ENCODE measurements at regions not wholly inside any gene's neighbourhood (a gene's known extent, or its start where the extent isn't known, plus 50 kb on each side); places are given as distances from the start of the nearest gene placed in this dataset.

DNA sequence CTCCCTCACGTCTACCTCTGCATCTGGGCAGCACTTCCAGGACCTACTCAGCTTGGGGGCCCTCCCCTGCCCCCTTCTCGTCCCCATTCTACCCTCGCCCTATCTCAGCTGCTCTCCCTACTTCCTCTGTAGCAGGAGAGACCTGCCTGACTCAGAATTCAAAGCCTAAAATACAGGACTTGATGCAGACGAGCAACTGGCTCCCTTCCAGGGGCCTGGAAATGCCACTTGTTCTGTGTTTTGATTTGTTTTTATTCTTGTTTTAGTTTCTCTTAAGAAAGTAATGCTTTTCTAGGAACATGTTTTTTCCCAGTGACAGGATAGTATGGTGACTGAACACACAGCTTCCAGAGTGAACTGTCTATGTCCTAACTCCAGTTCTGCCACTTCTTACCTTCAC lies 320.4 kb upstream of the CDH4 start:
- Mint-ChIP-seq H3K36me3 (ENCODE audit: low read depth) (no peaks in the 10 kb centered on the region), H3K4me3 (ENCODE audit: low read depth) (no peak overlapping the region), H3K27ac (no peak overlapping the region), H3K4me1 (ENCODE audit: low read depth) (no peaks in the 10 kb centered on the region), H3K9me3 (no peaks in the 10 kb centered on the region), H3K27me3 (ENCODE audit: low read depth) (no peaks in the 10 kb centered on the region)
- no peak for DNase-seq (ENCODE audit: low spot score)
- intact Hi-C loops (cut with micrococcal nuclease) = no loop called here

DNA sequence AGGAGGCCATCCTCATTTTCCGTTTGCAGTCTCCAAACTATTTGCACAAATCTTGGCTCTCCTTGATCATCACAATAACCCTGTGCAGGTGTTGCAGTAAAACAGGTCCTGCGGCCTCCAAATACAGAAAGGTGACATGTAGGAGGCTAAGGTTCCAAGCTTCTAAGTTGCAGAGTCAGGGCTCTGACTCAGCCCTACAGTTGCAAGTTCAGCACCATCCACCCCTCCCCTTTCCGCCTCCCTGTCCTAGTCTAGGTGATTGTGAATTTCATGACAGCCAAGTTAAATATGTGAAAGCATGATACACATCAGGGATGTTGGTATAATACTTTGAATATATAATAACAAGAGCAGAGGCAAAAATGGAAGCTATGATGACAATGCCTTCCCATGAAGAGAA lies 317.3 kb upstream of the CDH4 start:
- Mint-ChIP-seq H3K4me1 (ENCODE audit: low read depth) (no peaks in the 10 kb centered on the region), H3K9me3 (no peaks in the 10 kb centered on the region), H3K27ac (no peak overlapping the region), H3K36me3 (ENCODE audit: low read depth) (no peaks in the 10 kb centered on the region), H3K4me3 (ENCODE audit: low read depth) (no peak overlapping the region), H3K27me3 (ENCODE audit: low read depth) (no peaks in the 10 kb centered on the region)
- DNase-seq (ENCODE audit: low spot score) = no peak
- intact Hi-C loops (cut with micrococcal nuclease) = no loop called here

- no peaks in the 10 kb centered on the region for H3K4me1 Mint-ChIP-seq (ENCODE audit: low read depth)
- no peaks in the 10 kb centered on the region for H3K9me3 Mint-ChIP-seq
- no peak overlapping the region for H3K4me3 Mint-ChIP-seq (ENCODE audit: low read depth)
- H3K27me3 Mint-ChIP-seq (ENCODE audit: low read depth) = no peaks in the 10 kb centered on the region
- no peaks in the 10 kb centered on the region for H3K36me3 Mint-ChIP-seq (ENCODE audit: low read depth)
- intact Hi-C loops (cut with micrococcal nuclease) = no loop called here
- no peak overlapping the region for H3K27ac Mint-ChIP-seq
- DNase-seq (ENCODE audit: low spot score) = no peak
Observed at GRCh38 chr20:60935971-60936370, 316.1 kb upstream of the CDH4 start.

DNA sequence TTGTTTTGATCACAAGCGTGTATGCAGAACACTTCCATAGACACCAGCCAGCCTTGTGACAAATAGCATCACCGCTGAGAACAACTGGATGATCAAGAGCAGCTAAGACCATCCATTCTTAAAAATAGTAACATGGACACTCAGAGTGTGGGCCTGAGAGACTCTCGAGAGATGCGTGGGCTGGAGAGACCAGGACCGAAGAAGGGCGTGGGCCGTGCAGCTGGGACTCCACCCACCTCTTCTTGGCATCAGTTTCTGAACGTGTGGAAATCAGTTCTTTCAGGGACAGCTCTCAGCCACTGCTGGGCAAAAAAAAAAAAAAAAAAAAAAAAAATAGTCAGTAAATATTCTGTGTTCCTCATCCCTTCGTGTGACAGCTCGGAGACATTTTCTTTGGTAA lies 314.5 kb upstream of the CDH4 start:
- H3K4me1 Mint-ChIP-seq (ENCODE audit: low read depth) = no peaks in the 10 kb centered on the region
- no peak overlapping the region for H3K4me3 Mint-ChIP-seq (ENCODE audit: low read depth)
- no peak overlapping the region for H3K27ac Mint-ChIP-seq
- no peaks in the 10 kb centered on the region for H3K9me3 Mint-ChIP-seq
- H3K36me3 Mint-ChIP-seq (ENCODE audit: low read depth) = no peaks in the 10 kb centered on the region
- intact Hi-C loops (cut with micrococcal nuclease) = no loop called here
- DNase-seq (ENCODE audit: low spot score) = no peak
- H3K27me3 Mint-ChIP-seq (ENCODE audit: low read depth) = no peaks in the 10 kb centered on the region

- Mint-ChIP-seq H3K36me3 (ENCODE audit: low read depth) (no peaks in the 10 kb centered on the region), H3K4me3 (ENCODE audit: low read depth) (no peak overlapping the region)
Observed at GRCh38 chr20:60941379-60941778, 310.7 kb upstream of the CDH4 start.

DNA sequence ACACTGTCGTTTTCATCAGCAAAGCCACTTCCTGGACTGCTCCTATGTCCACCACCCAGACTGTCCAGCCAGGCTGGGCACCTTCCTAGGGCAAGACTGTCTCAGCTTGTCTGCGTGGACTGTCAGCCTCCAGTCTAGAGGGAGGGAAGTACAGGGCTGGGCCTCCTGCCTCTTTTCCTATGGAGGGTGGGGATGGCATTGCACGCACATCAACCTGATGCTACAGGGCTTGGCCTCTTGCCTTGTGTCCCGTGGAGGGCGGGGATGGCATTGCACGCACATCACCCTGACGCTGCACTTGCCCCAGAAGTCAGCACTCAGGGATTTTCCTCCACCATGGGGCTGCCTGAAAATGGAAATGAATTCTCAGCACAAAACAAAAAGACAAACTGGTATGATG lies 304.2 kb upstream of the CDH4 start:
- no peaks in the 10 kb centered on the region for H3K4me1 Mint-ChIP-seq (ENCODE audit: low read depth)

More at GRCh38 chr20:60941379-60941778, 310.7 kb upstream of the CDH4 start:
- H3K4me1 Mint-ChIP-seq (ENCODE audit: low read depth) = no peaks in the 10 kb centered on the region
- H3K27ac Mint-ChIP-seq = no peak overlapping the region
- no peaks in the 10 kb centered on the region for H3K27me3 Mint-ChIP-seq (ENCODE audit: low read depth)
- intact Hi-C loops (cut with micrococcal nuclease) = no loop called here
- no peak for DNase-seq (ENCODE audit: low spot score)
- no peaks in the 10 kb centered on the region for H3K9me3 Mint-ChIP-seq

DNA sequence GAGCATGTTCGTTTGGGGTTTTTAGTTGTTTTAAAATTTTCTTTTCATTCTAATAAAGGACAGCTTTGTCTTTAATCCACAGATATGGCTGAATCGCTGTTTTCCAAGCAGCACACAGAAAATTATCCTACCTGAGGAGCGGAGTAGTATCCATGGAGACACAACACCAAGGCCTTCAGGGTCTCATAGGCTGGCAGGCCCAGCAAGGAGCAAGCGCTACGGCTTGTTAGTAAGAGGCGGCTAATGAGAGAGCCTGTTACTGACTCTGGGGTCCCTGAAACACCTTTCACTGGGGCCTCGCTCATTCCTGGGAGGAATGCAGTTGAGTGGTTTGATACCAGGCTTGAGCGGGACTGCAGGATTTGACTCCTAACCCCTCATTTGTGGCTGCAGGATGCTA lies 303.8 kb upstream of the CDH4 start:
- Mint-ChIP-seq H3K4me3 (ENCODE audit: low read depth) (no peak overlapping the region), H3K9me3 (peaks cover 4% of the 10 kb centered on the region), H3K4me1 (ENCODE audit: low read depth) (no peaks in the 10 kb centered on the region), H3K27ac (no peak overlapping the region), H3K36me3 (ENCODE audit: low read depth) (no peaks in the 10 kb centered on the region), H3K27me3 (ENCODE audit: low read depth) (no peaks in the 10 kb centered on the region)
- intact Hi-C loops (cut with micrococcal nuclease) = no loop called here
- no peak for DNase-seq (ENCODE audit: low spot score)

More for the DNA sequence above, 304.2 kb upstream of the CDH4 start:
- peaks cover 4% of the 10 kb centered on the region for H3K9me3 Mint-ChIP-seq
- H3K27ac Mint-ChIP-seq = no peak overlapping the region
- H3K4me3 Mint-ChIP-seq (ENCODE audit: low read depth) = no peak overlapping the region
- H3K36me3 Mint-ChIP-seq (ENCODE audit: low read depth) = no peaks in the 10 kb centered on the region
- H3K27me3 Mint-ChIP-seq (ENCODE audit: low read depth) = no peaks in the 10 kb centered on the region
- DNase-seq (ENCODE audit: low spot score) = no peak
- intact Hi-C loops (cut with micrococcal nuclease) = no loop called here

- DNase-seq (ENCODE audit: low spot score) = no peak
- Mint-ChIP-seq H3K4me1 (ENCODE audit: low read depth) (no peaks in the 10 kb centered on the region), H3K9me3 (peaks cover 4% of the 10 kb centered on the region), H3K4me3 (ENCODE audit: low read depth) (no peak overlapping the region), H3K36me3 (ENCODE audit: low read depth) (no peaks in the 10 kb centered on the region), H3K27me3 (ENCODE audit: low read depth) (no peaks in the 10 kb centered on the region), H3K27ac (no peak overlapping the region)
- intact Hi-C loops (cut with micrococcal nuclease) = no loop called here
Observed at GRCh38 chr20:60950561-60950960, 301.5 kb upstream of the CDH4 start.

DNA sequence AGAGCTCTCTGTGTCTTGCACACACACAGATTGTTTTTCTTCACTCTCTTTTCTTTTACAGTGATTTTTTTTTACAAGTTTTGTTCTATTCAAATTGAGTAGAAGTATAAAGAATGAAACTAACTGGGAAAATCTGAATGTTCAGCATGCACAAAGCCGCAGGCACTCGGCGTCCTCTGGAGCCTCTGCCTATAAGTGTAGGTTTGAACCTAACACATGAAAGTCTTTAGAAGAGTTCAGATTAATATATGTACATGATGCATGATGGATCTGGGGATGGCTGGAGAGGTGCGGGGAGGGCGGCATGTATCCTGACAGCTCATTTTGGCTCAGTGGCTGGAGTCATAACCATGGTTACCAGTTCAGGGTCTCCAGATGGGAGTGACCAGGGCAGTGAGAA lies 301.1 kb upstream of the CDH4 start:
- no peak overlapping the region for H3K27ac Mint-ChIP-seq
- H3K4me3 Mint-ChIP-seq (ENCODE audit: low read depth) = no peak overlapping the region
- intact Hi-C loops (cut with micrococcal nuclease) = no loop called here
- no peaks in the 10 kb centered on the region for H3K4me1 Mint-ChIP-seq (ENCODE audit: low read depth)
- H3K9me3 Mint-ChIP-seq = peaks cover 4% of the 10 kb centered on the region
- no peaks in the 10 kb centered on the region for H3K36me3 Mint-ChIP-seq (ENCODE audit: low read depth)
- no peaks in the 10 kb centered on the region for H3K27me3 Mint-ChIP-seq (ENCODE audit: low read depth)
- DNase-seq (ENCODE audit: low spot score) = no peak

DNA sequence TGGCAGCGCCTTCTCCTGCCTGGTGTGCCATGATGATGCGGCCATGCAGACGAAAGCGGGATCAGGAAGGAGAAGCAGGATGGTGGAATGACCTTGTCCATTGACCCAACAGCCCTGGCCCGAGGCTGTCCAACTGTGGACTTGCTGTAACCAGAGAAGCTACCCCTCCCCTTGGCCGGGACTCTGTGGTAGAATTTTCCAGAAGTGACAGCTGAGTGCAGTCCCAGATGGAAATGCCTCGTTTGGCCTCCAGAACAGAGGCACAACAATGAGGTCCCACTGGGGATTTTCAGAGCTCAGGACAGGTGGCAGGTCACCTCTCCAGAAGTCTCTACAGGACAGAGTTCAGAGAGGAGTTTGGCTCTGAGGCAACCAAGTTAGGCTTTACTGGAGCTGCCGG lies 299.2 kb upstream of the CDH4 start:
- Mint-ChIP-seq H3K4me1 (ENCODE audit: low read depth) (no peaks in the 10 kb centered on the region), H3K27ac (no peak overlapping the region), H3K27me3 (ENCODE audit: low read depth) (no peaks in the 10 kb centered on the region), H3K4me3 (ENCODE audit: low read depth) (no peak overlapping the region), H3K36me3 (ENCODE audit: low read depth) (no peaks in the 10 kb centered on the region), H3K9me3 (peaks cover 4% of the 10 kb centered on the region)
- intact Hi-C loops (cut with micrococcal nuclease) = no loop called here
- DNase-seq (ENCODE audit: low spot score) = no peak

- DNase-seq (ENCODE audit: low spot score) = no peak
- no peak overlapping the region for H3K4me3 Mint-ChIP-seq (ENCODE audit: low read depth)
- intact Hi-C loops (cut with micrococcal nuclease) = no loop called here
- H3K27ac Mint-ChIP-seq = no peak overlapping the region
- peaks cover 4% of the 10 kb centered on the region for H3K9me3 Mint-ChIP-seq
- H3K4me1 Mint-ChIP-seq (ENCODE audit: low read depth) = no peaks in the 10 kb centered on the region
- H3K27me3 Mint-ChIP-seq (ENCODE audit: low read depth) = no peaks in the 10 kb centered on the region
- no peaks in the 10 kb centered on the region for H3K36me3 Mint-ChIP-seq (ENCODE audit: low read depth)
Observed at GRCh38 chr20:60953321-60953720, 298.7 kb upstream of the CDH4 start.

- no peak for DNase-seq (ENCODE audit: low spot score)
- H3K27me3 Mint-ChIP-seq (ENCODE audit: low read depth) = no peaks in the 10 kb centered on the region
- H3K9me3 Mint-ChIP-seq = peaks cover 3% of the 10 kb centered on the region
- H3K4me1 Mint-ChIP-seq (ENCODE audit: low read depth) = no peaks in the 10 kb centered on the region
- no peaks in the 10 kb centered on the region for H3K36me3 Mint-ChIP-seq (ENCODE audit: low read depth)
- H3K27ac Mint-ChIP-seq = no peak overlapping the region
- intact Hi-C loops (cut with micrococcal nuclease) = no loop called here
- H3K4me3 Mint-ChIP-seq (ENCODE audit: low read depth) = no peak overlapping the region
Observed at GRCh38 chr20:60955706-60956105, 296.4 kb upstream of the CDH4 start.

DNA sequence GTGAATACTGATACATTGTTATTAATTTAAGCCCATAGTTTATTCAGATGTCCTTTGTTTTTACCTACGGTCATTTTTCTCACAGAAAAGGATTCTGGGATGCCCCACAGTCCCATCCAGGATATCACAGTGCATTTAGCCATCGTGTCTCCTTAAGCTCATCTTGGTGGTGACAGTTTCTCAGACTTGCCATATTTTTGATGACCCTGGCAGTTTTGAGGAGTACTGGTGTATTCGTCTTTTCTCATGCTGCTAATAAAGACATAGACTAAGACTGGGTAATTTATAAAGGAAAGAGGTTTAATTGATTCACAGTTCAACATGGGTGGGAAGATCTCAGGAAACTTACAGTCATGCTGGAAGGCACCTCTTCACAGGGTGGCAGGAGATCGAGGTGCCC lies 295.9 kb upstream of the CDH4 start:
- peaks cover 4% of the 10 kb centered on the region for H3K9me3 Mint-ChIP-seq

GRCh38 chr20:60957621-60958020 lies 294.4 kb upstream of the CDH4 start:
- Mint-ChIP-seq H3K36me3 (ENCODE audit: low read depth) (no peaks in the 10 kb centered on the region), H3K4me3 (ENCODE audit: low read depth) (no peak overlapping the region), H3K4me1 (ENCODE audit: low read depth) (no peaks in the 10 kb centered on the region), H3K9me3 (peaks cover 4% of the 10 kb centered on the region), H3K27ac (no peak overlapping the region), H3K27me3 (ENCODE audit: low read depth) (no peaks in the 10 kb centered on the region)
- intact Hi-C loops (cut with micrococcal nuclease) = no loop called here
- DNase-seq (ENCODE audit: low spot score) = no peak

More for the DNA sequence above, 295.9 kb upstream of the CDH4 start:
- no peaks in the 10 kb centered on the region for H3K27me3 Mint-ChIP-seq (ENCODE audit: low read depth)
- no peaks in the 10 kb centered on the region for H3K36me3 Mint-ChIP-seq (ENCODE audit: low read depth)
- no peaks in the 10 kb centered on the region for H3K4me1 Mint-ChIP-seq (ENCODE audit: low read depth)
- DNase-seq (ENCODE audit: low spot score) = no peak
- no peak overlapping the region for H3K4me3 Mint-ChIP-seq (ENCODE audit: low read depth)
- H3K27ac Mint-ChIP-seq = no peak overlapping the region
- intact Hi-C loops (cut with micrococcal nuclease) = no loop called here
